HCT116 (cell line): ENCODE measurements at regions not wholly inside any gene's neighbourhood (a gene's known extent, or its start where the extent isn't known, plus 50 kb on each side); places are given as distances from the start of the nearest gene placed in this dataset.

Experiments used
- CBX3 ChIP-seq: IDR thresholded peaks from 2 replicates; pipeline ENCODE4 v1.6.1; 2012; ENCODE audit warnings: low read depth
- CEBPB ChIP-seq: IDR thresholded peaks from 2 replicates; pipeline ENCODE4 v1.6.1; 2012; ENCODE audit warnings: low read depth
- EZH2 ChIP-seq: fragments of 200-600 bp; sonication (generic); IDR thresholded peaks from 2 replicates; pipeline ENCODE4 v1.6.1; 2017; ENCODE audit warnings: antibody characterized with exemption, mixed run types
- POLR2A ChIP-seq: IDR thresholded peaks from 2 replicates; pipeline ENCODE4 v1.7.0; 2011; ENCODE audit warnings: borderline replicate concordance; ENCODE audit not compliant: insufficient read depth, insufficient read length; ENCODE audit errors: extremely low read depth
- ZFX ChIP-seq: fragments of 450-650 bp; IDR thresholded peaks from 2 replicates; pipeline ENCODE4 v1.6.1; 2017
- TF ChIP-seq, protein P1 (sequence below), 3 experiments: fragments of 200-600 bp in 1 of 3; sonication (generic) in 1 of 3; IDR thresholded peaks in 2 of 3; conservative IDR thresholded peaks in 1 of 3; 2 replicates each; pipeline ENCODE4 v1.5.1; 2012 to 2017; ENCODE audit warnings: low read depth in 2 of 3, low read length in 2 of 3, antibody characterized with exemption in 1 of 3, borderline replicate concordance in 1 of 3, control low read depth in 1 of 3, mild to moderate bottlenecking in 1 of 3, mixed read lengths in 1 of 3, mixed run types in 1 of 3, moderate library complexity in 1 of 3; ENCODE audit not compliant: insufficient read depth in 1 of 3

DNA sequence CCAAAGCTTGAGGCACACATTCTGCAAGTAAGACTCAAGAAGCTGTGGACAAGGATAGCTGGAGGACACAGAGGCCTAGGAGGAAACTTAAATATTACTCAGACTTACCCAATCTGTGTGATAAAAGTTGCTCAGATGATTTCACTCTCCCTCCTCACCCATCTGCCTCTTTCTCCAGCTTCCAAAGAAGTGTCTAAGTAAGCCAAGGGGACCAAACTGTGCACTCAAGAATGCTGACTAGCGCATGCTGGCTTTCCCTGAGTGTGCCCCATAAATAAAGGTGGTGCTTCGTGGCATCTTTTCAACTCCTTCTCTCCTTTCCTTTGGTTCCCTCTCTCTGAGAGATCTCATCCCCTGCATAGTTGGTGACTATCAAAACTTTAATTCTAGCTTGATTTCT is 211.0 kb upstream of the LMCD1 start:
- TF ChIP-seq POLR2A: no peak
- TF ChIP-seq, protein P1, sequence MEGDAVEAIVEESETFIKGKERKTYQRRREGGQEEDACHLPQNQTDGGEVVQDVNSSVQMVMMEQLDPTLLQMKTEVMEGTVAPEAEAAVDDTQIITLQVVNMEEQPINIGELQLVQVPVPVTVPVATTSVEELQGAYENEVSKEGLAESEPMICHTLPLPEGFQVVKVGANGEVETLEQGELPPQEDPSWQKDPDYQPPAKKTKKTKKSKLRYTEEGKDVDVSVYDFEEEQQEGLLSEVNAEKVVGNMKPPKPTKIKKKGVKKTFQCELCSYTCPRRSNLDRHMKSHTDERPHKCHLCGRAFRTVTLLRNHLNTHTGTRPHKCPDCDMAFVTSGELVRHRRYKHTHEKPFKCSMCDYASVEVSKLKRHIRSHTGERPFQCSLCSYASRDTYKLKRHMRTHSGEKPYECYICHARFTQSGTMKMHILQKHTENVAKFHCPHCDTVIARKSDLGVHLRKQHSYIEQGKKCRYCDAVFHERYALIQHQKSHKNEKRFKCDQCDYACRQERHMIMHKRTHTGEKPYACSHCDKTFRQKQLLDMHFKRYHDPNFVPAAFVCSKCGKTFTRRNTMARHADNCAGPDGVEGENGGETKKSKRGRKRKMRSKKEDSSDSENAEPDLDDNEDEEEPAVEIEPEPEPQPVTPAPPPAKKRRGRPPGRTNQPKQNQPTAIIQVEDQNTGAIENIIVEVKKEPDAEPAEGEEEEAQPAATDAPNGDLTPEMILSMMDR (IDR thresholded peaks at IDR 0.05 in 2 of 3, conservative IDR thresholded peaks at IDR 0.05 in 1 of 3; ENCODE audit: borderline replicate concordance in 1 of 3, insufficient read depth in 1 of 3, low read depth in 2 of 3, low read length in 2 of 3): no peak
- no peak for TF ChIP-seq EZH2
- no peak for TF ChIP-seq ZFX
- TF ChIP-seq CBX3: no peak
- no peak for TF ChIP-seq CEBPB
